SK-N-SH treated with all-trans-retinoic acid at 6 μM for 48 hours (cell line): ENCODE measurements at regions not wholly inside any gene's neighbourhood (a gene's known extent, or its start where the extent isn't known, plus 50 kb on each side); places are given as distances from the start of the nearest gene placed in this dataset.

Experiments
- ATAC-seq: fragments of 200-7000 bp; cut with Tn5 transposase; 3 replicates; pipeline ENCODE4 v1.9.1; 2020; ENCODE audit warnings: mild to moderate bottlenecking, moderate library complexity
- BACH2 ChIP-seq: fragments of 250-450 bp; sonication (Bioruptor Pico); IDR thresholded peaks from 2 replicates; pipeline ENCODE4 v1.9.0; 2021; ENCODE audit warnings: mild to moderate bottlenecking, borderline replicate concordance
- GLIS3 ChIP-seq: fragments of 250-450 bp; sonication (Bioruptor Pico); IDR thresholded peaks from 2 replicates; pipeline ENCODE4 v1.5.0; 2020; ENCODE audit warnings: mild to moderate bottlenecking, moderate library complexity
- ISL1 ChIP-seq: fragments of 250-450 bp; sonication (Bioruptor Pico); IDR thresholded peaks from 2 replicates; pipeline ENCODE4 v2.1.2; 2022; ENCODE audit warnings: mild to moderate bottlenecking, moderate library complexity
- OSR1 ChIP-seq: fragments of 250-450 bp; sonication (Bioruptor Pico); IDR thresholded peaks from 2 replicates; pipeline ENCODE4 v1.8.0; 2022; ENCODE audit warnings: moderate library complexity, mild to moderate bottlenecking, inconsistent platforms
- PPARA ChIP-seq: fragments of 250-450 bp; sonication (Bioruptor Pico); IDR thresholded peaks from 2 replicates; pipeline ENCODE4 v1.5.0; 2020; ENCODE audit warnings: mild to moderate bottlenecking, borderline replicate concordance
- RARB ChIP-seq: fragments of 250-450 bp; sonication (Bioruptor Pico); IDR thresholded peaks from 2 replicates; pipeline ENCODE4 v1.8.0; 2021; ENCODE audit warnings: mild to moderate bottlenecking, moderate library complexity
- SNAI2 ChIP-seq: fragments of 250-450 bp; sonication (Bioruptor Pico); IDR thresholded peaks from 2 replicates; pipeline ENCODE4 v1.5.0; 2020; ENCODE audit warnings: mild to moderate bottlenecking, moderate library complexity
- TCF4 ChIP-seq: fragments of 250-450 bp; sonication (Bioruptor Pico); IDR thresholded peaks from 2 replicates; pipeline ENCODE4 v1.8.0; 2021; ENCODE audit warnings: mild to moderate bottlenecking, moderate library complexity, borderline replicate concordance
- TOX ChIP-seq: fragments of 250-450 bp; sonication (Bioruptor Pico); IDR thresholded peaks from 2 replicates; pipeline ENCODE4 v1.8.0; 2021; ENCODE audit warnings: mild to moderate bottlenecking, moderate library complexity, borderline replicate concordance
- ZFP3 ChIP-seq: fragments of 250-450 bp; sonication (Bioruptor Pico); IDR thresholded peaks from 2 replicates; pipeline ENCODE4 v1.5.0; 2020; ENCODE audit warnings: mild to moderate bottlenecking, moderate library complexity
- ZFP30 ChIP-seq: fragments of 450-650 bp; formaldehyde crosslinking; IDR thresholded peaks from 2 replicates; pipeline ENCODE4 v1.5.0; 2022; ENCODE audit warnings: mild to moderate bottlenecking, moderate library complexity
- ZNF565 ChIP-seq: fragments of 450-650 bp; formaldehyde crosslinking; conservative IDR thresholded peaks from 2 replicates; pipeline ENCODE4 v1.5.0; 2020; ENCODE audit warnings: low read depth, mild to moderate bottlenecking, moderate library complexity
- ZNF70 ChIP-seq: fragments of 450-650 bp; formaldehyde crosslinking; IDR thresholded peaks from 2 replicates; pipeline ENCODE4 v1.5.0; 2020; ENCODE audit warnings: mild to moderate bottlenecking, moderate library complexity
- TF ChIP-seq, protein P1 (sequence below): fragments of 250-450 bp; sonication (Bioruptor Pico); IDR thresholded peaks from 2 replicates; pipeline ENCODE4 v1.8.0; 2020; ENCODE audit warnings: mild to moderate bottlenecking, moderate library complexity, borderline replicate concordance
- TF ChIP-seq, protein P2 (sequence below): fragments of 250-450 bp; sonication (Bioruptor Pico); IDR thresholded peaks from 2 replicates; pipeline ENCODE4 v1.5.1; 2021; ENCODE audit warnings: mild to moderate bottlenecking, moderate library complexity
- TF ChIP-seq, protein P3 (sequence below): fragments of 250-450 bp; sonication (Bioruptor Pico); IDR thresholded peaks from 2 replicates; pipeline ENCODE4 v1.5.0; 2020; ENCODE audit warnings: mild to moderate bottlenecking, moderate library complexity
- TF ChIP-seq, protein P4 (sequence below): fragments of 250-450 bp; sonication (Bioruptor Pico); IDR thresholded peaks from 2 replicates; pipeline ENCODE4 v1.8.0; 2021; ENCODE audit warnings: low read depth, mild to moderate bottlenecking, moderate library complexity, borderline replicate concordance
- TF ChIP-seq, protein P5 (sequence below): fragments of 250-450 bp; sonication (Bioruptor Pico); IDR thresholded peaks from 2 replicates; pipeline ENCODE4 v1.5.1; 2020; ENCODE audit warnings: low read depth, mild to moderate bottlenecking, moderate library complexity

DNA sequence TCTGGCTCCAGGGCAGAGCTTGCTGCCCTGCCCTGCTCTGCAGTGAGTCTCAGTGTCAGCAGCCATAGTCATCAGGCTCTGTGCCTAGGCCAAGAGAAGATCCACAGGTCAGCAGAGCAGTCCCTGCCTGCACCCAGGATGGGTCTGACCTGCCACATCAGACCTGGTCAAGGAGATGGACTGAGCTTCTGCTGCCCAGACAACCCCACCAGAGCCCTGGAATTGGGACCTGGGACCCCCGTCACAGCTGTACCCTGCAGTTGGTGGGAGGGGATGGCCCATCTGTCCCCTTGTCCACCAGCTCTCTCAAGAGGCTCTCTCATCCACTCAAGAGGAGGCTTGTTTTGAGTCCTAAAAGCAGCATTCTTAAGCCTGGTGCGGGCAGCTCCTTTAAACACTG is 142.6 kb downstream of the TFCP2L1 start (continued):
- TF ChIP-seq, protein P1, sequence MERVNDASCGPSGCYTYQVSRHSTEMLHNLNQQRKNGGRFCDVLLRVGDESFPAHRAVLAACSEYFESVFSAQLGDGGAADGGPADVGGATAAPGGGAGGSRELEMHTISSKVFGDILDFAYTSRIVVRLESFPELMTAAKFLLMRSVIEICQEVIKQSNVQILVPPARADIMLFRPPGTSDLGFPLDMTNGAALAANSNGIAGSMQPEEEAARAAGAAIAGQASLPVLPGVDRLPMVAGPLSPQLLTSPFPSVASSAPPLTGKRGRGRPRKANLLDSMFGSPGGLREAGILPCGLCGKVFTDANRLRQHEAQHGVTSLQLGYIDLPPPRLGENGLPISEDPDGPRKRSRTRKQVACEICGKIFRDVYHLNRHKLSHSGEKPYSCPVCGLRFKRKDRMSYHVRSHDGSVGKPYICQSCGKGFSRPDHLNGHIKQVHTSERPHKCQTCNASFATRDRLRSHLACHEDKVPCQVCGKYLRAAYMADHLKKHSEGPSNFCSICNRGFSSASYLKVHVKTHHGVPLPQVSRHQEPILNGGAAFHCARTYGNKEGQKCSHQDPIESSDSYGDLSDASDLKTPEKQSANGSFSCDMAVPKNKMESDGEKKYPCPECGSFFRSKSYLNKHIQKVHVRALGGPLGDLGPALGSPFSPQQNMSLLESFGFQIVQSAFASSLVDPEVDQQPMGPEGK (CRISPR knock-in tag) = no peak
- TF ChIP-seq, protein P2, sequence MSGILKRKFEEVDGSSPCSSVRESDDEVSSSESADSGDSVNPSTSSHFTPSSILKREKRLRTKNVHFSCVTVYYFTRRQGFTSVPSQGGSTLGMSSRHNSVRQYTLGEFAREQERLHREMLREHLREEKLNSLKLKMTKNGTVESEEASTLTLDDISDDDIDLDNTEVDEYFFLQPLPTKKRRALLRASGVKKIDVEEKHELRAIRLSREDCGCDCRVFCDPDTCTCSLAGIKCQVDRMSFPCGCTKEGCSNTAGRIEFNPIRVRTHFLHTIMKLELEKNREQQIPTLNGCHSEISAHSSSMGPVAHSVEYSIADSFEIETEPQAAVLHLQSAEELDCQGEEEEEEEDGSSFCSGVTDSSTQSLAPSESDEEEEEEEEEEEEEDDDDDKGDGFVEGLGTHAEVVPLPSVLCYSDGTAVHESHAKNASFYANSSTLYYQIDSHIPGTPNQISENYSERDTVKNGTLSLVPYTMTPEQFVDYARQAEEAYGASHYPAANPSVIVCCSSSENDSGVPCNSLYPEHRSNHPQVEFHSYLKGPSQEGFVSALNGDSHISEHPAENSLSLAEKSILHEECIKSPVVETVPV (CRISPR knock-in tag) = no peak
- TF ChIP-seq, all 23 proteins: peak for 0

DNA sequence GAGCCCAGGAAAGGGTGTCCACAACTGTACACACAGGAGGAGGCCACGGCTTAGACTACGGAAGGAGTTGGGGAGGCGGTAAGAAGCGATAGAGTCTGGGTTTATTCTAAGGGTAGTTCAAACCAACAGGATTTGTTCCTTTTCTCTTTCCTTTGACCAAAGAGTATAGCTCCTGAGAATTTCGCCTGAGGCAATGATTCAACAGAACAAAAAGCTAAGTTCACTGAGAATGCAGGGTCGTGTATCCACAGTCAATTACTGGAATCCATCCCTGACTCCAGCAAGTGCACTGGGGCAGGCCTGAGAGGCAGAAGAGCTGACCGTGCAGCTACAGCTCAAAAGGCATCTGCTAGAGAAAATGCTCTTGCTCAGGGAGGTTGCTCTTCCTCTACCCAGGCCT is 140.9 kb downstream of the TFCP2L1 start:
- TF ChIP-seq, protein P3, sequence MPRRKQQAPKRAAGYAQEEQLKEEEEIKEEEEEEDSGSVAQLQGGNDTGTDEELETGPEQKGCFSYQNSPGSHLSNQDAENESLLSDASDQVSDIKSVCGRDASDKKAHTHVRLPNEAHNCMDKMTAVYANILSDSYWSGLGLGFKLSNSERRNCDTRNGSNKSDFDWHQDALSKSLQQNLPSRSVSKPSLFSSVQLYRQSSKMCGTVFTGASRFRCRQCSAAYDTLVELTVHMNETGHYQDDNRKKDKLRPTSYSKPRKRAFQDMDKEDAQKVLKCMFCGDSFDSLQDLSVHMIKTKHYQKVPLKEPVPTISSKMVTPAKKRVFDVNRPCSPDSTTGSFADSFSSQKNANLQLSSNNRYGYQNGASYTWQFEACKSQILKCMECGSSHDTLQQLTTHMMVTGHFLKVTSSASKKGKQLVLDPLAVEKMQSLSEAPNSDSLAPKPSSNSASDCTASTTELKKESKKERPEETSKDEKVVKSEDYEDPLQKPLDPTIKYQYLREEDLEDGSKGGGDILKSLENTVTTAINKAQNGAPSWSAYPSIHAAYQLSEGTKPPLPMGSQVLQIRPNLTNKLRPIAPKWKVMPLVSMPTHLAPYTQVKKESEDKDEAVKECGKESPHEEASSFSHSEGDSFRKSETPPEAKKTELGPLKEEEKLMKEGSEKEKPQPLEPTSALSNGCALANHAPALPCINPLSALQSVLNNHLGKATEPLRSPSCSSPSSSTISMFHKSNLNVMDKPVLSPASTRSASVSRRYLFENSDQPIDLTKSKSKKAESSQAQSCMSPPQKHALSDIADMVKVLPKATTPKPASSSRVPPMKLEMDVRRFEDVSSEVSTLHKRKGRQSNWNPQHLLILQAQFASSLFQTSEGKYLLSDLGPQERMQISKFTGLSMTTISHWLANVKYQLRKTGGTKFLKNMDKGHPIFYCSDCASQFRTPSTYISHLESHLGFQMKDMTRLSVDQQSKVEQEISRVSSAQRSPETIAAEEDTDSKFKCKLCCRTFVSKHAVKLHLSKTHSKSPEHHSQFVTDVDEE = no peak
- ATAC-seq = no peak

DNA sequence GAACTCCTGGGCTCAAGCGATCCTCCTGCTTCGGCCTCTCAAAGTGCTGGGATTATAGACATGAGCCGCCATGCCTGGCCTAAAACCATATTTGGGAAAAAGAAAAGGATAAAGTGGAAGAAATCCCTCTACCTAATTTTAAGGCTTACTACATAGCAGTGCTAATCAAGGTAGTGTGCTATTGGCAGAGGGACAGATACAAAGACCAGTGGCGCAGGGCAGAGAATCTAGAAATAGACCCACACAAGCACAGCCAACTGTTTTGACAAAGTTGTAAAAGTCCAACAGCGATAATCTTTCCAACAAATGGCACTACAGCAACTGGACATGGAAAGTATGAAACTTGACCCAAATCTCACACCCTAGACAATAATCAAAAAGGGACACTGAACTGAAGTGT is 138.4 kb downstream of the TFCP2L1 start:
- no peak for ATAC-seq
- no peak for TF ChIP-seq TCF4
- TF ChIP-seq PPARA = no peak
- TF ChIP-seq GLIS3 (CRISPR knock-in tag) = no peak
- TF ChIP-seq OSR1 (CRISPR knock-in tag) = no peak
- TF ChIP-seq TOX (CRISPR knock-in tag) = no peak
- TF ChIP-seq, protein P4, sequence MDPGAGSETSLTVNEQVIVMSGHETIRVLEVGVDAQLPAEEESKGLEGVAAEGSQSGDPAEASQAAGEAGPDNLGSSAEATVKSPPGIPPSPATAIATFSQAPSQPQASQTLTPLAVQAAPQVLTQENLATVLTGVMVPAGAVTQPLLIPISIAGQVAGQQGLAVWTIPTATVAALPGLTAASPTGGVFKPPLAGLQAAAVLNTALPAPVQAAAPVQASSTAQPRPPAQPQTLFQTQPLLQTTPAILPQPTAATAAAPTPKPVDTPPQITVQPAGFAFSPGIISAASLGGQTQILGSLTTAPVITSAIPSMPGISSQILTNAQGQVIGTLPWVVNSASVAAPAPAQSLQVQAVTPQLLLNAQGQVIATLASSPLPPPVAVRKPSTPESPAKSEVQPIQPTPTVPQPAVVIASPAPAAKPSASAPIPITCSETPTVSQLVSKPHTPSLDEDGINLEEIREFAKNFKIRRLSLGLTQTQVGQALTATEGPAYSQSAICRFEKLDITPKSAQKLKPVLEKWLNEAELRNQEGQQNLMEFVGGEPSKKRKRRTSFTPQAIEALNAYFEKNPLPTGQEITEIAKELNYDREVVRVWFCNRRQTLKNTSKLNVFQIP = no peak
- TF ChIP-seq, protein P1 (CRISPR knock-in tag) = no peak
- no peak for TF ChIP-seq BACH2 (CRISPR knock-in tag)
- no peak for TF ChIP-seq ZFP30 (CRISPR knock-in tag)
- no peak for TF ChIP-seq RARB (CRISPR knock-in tag)
- no peak for TF ChIP-seq SNAI2 (CRISPR knock-in tag)

DNA sequence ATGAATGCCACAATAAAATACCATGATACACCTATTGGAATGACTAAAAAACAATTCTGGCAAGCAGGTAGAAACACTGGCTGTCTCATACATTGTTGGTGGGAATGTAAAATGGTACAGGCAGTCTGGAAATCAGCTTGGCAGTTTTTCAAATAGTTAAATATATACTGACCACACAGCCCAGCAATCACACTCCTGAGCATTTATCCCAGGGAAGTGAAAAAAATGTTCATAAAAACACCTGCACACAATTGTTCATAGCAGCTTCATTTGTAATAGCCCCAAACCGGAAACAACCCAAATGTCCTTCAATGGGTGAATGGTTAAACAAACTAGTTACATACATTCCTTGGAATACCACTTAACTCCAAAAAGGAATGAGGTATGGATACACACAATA is 137.2 kb downstream of the TFCP2L1 start:
- no peak for ATAC-seq
- TF ChIP-seq ZNF70 (CRISPR knock-in tag) (no peak), ZNF565 (CRISPR knock-in tag) (no peak)
- TF ChIP-seq, all 23 proteins: peak for 0

DNA sequence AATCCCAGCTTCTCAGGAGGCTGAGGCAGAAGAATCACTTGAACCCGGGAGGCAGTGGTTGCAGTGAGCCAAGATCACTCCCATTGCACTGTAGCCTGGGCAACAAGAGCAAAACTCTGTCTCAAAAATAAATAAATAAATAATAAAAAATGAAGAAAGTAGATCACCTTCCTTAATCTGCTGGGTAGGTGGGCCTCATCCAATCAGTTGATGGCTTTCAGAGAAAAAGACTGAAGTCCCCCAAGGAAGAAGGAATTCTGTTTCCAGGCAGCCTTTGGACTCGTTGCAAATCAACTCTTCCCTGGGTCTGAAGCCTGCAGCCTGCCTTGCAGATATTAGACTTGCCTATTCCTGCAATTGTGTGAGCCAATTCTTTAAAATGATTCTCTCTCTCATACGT is 136.5 kb downstream of the TFCP2L1 start:
- ATAC-seq = no peak
- TF ChIP-seq, protein P5, sequence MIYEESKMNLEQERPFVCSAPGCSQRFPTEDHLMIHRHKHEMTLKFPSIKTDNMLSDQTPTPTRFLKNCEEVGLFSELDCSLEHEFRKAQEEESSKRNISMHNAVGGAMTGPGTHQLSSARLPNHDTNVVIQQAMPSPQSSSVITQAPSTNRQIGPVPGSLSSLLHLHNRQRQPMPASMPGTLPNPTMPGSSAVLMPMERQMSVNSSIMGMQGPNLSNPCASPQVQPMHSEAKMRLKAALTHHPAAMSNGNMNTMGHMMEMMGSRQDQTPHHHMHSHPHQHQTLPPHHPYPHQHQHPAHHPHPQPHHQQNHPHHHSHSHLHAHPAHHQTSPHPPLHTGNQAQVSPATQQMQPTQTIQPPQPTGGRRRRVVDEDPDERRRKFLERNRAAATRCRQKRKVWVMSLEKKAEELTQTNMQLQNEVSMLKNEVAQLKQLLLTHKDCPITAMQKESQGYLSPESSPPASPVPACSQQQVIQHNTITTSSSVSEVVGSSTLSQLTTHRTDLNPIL = no peak
- TF ChIP-seq PPARA (no peak), SNAI2 (CRISPR knock-in tag) (no peak), TOX (CRISPR knock-in tag) (no peak), ISL1 (CRISPR knock-in tag) (no peak), ZFP3 (CRISPR knock-in tag) (no peak), OSR1 (CRISPR knock-in tag) (no peak), ZFP30 (CRISPR knock-in tag) (no peak)
- TF ChIP-seq, protein P2 (CRISPR knock-in tag) = no peak
- TF ChIP-seq, protein P4 = no peak
